Mesendoderm (in vitro differentiated cells): ENCODE measurements at regions not wholly inside any gene's neighbourhood (a gene's known extent, or its start where the extent isn't known, plus 50 kb on each side); places are given as distances from the start of the nearest gene placed in this dataset.

Source experiments
- DNase-seq: peaks from one replicate; pipeline ENCODE4 v3.0.0; 2013
- H2AK5ac ChIP-seq: 2 replicates; pipeline ENCODE4 v1.6.1; 2013; ENCODE audit warnings: low read length, inconsistent platforms
- H2BK120ac ChIP-seq: 2 replicates; pipeline ENCODE4 v1.6.1; 2013; ENCODE audit warnings: low read depth, mild to moderate bottlenecking, low read length, moderate library complexity, mixed read lengths
- H2BK15ac ChIP-seq: replicated peaks from 2 replicates; pipeline ENCODE4 v1.6.1; 2013; ENCODE audit warnings: low read depth, mild to moderate bottlenecking, moderate library complexity
- H2BK5ac ChIP-seq: 2 replicates; pipeline ENCODE4 v1.6.1; 2013; ENCODE audit warnings: low read length, inconsistent platforms
- H3K18ac ChIP-seq: 2 replicates; pipeline ENCODE4 v1.6.1; 2013; ENCODE audit warnings: mild to moderate bottlenecking, low read length, mixed read lengths
- H3K23ac ChIP-seq: one replicate; pipeline ENCODE4 v1.6.1; 2013; ENCODE audit warnings: low read length
- H3K27ac ChIP-seq: 2 replicates; pipeline ENCODE4 v1.5.1; 2013; ENCODE audit warnings: low read depth, mild to moderate bottlenecking, inconsistent platforms, low read length, moderate library complexity
- H3K27me3 ChIP-seq: 2 replicates; pipeline ENCODE4 v1.6.1; 2013; ENCODE audit warnings: low read length, control low read depth, mild to moderate bottlenecking, inconsistent platforms; ENCODE audit not compliant: insufficient read depth, poor library complexity
- H3K36me3 ChIP-seq: 2 replicates; pipeline ENCODE4 v1.6.1; 2013; ENCODE audit warnings: low read length, inconsistent platforms; ENCODE audit not compliant: control insufficient read depth, insufficient read depth
- H3K4ac ChIP-seq: one replicate; pipeline ENCODE4 v1.6.1; 2013; ENCODE audit warnings: low read depth, mild to moderate bottlenecking, low read length, moderate library complexity
- H3K4me1 ChIP-seq: 2 replicates; pipeline ENCODE4 v1.6.1; 2013; ENCODE audit warnings: low read depth, low read length, inconsistent platforms; ENCODE audit not compliant: control insufficient read depth
- H3K4me2 ChIP-seq: 2 replicates; pipeline ENCODE4 v1.6.1; 2013; ENCODE audit warnings: low read length
- H3K4me3 ChIP-seq: 2 replicates; pipeline ENCODE4 v1.5.1; 2013; ENCODE audit warnings: mild to moderate bottlenecking, low read length
- H3K56ac ChIP-seq: one replicate; pipeline ENCODE4 v1.6.1; 2013; ENCODE audit warnings: low read length
- H3K79me1 ChIP-seq: 2 replicates; pipeline ENCODE4 v1.6.1; 2013; ENCODE audit warnings: low read length, inconsistent platforms
- H3K79me2 ChIP-seq: 2 replicates; pipeline ENCODE4 v1.6.1; 2013; ENCODE audit warnings: mild to moderate bottlenecking, low read length; ENCODE audit not compliant: control insufficient read depth, insufficient read depth
- H3K9ac ChIP-seq: 2 replicates; pipeline ENCODE4 v1.6.1; 2013; ENCODE audit warnings: low read length, inconsistent platforms
- H4K5ac ChIP-seq: one replicate; pipeline ENCODE4 v1.6.1; 2013; ENCODE audit warnings: low read length
- H4K8ac ChIP-seq: one replicate; pipeline ENCODE4 v1.6.1; 2013; ENCODE audit warnings: low read depth, mild to moderate bottlenecking, control low read depth, low read length, moderate library complexity
- WGBS: extraction: QIAGEN DNeasy Blood & Tissue Kit; methylation state at CpG from one replicate; pipeline ENCODE4 v1.1.7; 2013; ENCODE audit warnings: low lambda C conversion rate, missing lambda C conversion rate; ENCODE audit not compliant: insufficient coverage; ENCODE audit errors: extremely low coverage; 5-methylcytosine and 5-hydroxymethylcytosine counted together

- Histone ChIP-seq H3K4ac (no peak overlapping the region), H2BK15ac (no peak overlapping the region), H3K36me3 (no peaks in the 10 kb centered on the region), H2BK120ac (no peak overlapping the region), H3K4me2 (no peak overlapping the region), H3K18ac (peak overlapping the region; percentile 45), H3K56ac (no peak overlapping the region), H2BK5ac (no peak overlapping the region), H3K27me3 (no peaks in the 10 kb centered on the region), H4K8ac (no peak overlapping the region), H3K4me3 (no peak overlapping the region), H3K79me2 (no peaks in the 10 kb centered on the region), H3K23ac (no peak overlapping the region), H3K4me1 (no peaks in the 10 kb centered on the region), H4K5ac (no peak overlapping the region), H3K9ac (no peak overlapping the region), H2AK5ac (no peak overlapping the region), H3K79me1 (no peaks in the 10 kb centered on the region), H3K27ac (no peak overlapping the region)
- WGBS, result no CpG with 5 or more reads among the region's 4 CpGs
- no peak for DNase-seq
Observed at GRCh38 chr13:39245688-39246087, 207.4 kb downstream of the NHLRC3 start.

GRCh38 chr13:39249982-39250381 lies 211.7 kb downstream of the NHLRC3 start:
- Histone ChIP-seq H4K8ac (no peak overlapping the region), H3K27me3 (no peaks in the 10 kb centered on the region), H2AK5ac (no peak overlapping the region), H3K36me3 (no peaks in the 10 kb centered on the region), H2BK5ac (no peak overlapping the region), H3K4me1 (no peaks in the 10 kb centered on the region), H3K9ac (no peak overlapping the region), H3K4ac (no peak overlapping the region), H2BK15ac (no peak overlapping the region), H3K23ac (no peak overlapping the region), H3K79me1 (no peaks in the 10 kb centered on the region), H3K56ac (no peak overlapping the region), H3K4me2 (no peak overlapping the region), H3K4me3 (no peak overlapping the region), H3K79me2 (no peaks in the 10 kb centered on the region), H3K18ac (no peak overlapping the region), H4K5ac (no peak overlapping the region), H2BK120ac (no peak overlapping the region), H3K27ac (no peak overlapping the region)
- no CpG with 5 or more reads among the region's 9 CpGs for WGBS
- no peak for DNase-seq

GRCh38 chr13:39250440-39250839 lies 212.2 kb downstream of the NHLRC3 start:
- Histone ChIP-seq H3K4me3 (no peak overlapping the region), H2BK15ac (no peak overlapping the region), H2BK120ac (no peak overlapping the region), H3K4ac (no peak overlapping the region), H2AK5ac (no peak overlapping the region), H3K36me3 (no peaks in the 10 kb centered on the region), H3K79me2 (no peaks in the 10 kb centered on the region), H3K18ac (no peak overlapping the region), H3K4me1 (no peaks in the 10 kb centered on the region), H3K27ac (no peak overlapping the region), H4K8ac (no peak overlapping the region), H3K23ac (no peak overlapping the region), H3K27me3 (no peaks in the 10 kb centered on the region), H2BK5ac (no peak overlapping the region), H3K56ac (no peak overlapping the region), H3K79me1 (no peaks in the 10 kb centered on the region), H3K4me2 (no peak overlapping the region), H4K5ac (no peak overlapping the region), H3K9ac (no peak overlapping the region)
- no CpG with 5 or more reads among the region's 3 CpGs for WGBS
- DNase-seq, result no peak

- no peak overlapping the region for H3K4me2 ChIP-seq
- no CpG with 5 or more reads among the region's 8 CpGs for WGBS
- DNase-seq, result no peak
- no peak overlapping the region for H4K8ac ChIP-seq
- no peak overlapping the region for H3K9ac ChIP-seq
- H3K18ac ChIP-seq, result no peak overlapping the region
- H3K4me3 ChIP-seq, result no peak overlapping the region
- H3K36me3 ChIP-seq, result no peaks in the 10 kb centered on the region
- H3K56ac ChIP-seq, result no peak overlapping the region
- H3K27me3 ChIP-seq, result no peaks in the 10 kb centered on the region
- no peak overlapping the region for H2BK15ac ChIP-seq
- no peak overlapping the region for H3K27ac ChIP-seq
- no peaks in the 10 kb centered on the region for H3K79me2 ChIP-seq
- no peak overlapping the region for H3K4ac ChIP-seq
- H3K79me1 ChIP-seq, result no peaks in the 10 kb centered on the region
- H4K5ac ChIP-seq, result no peak overlapping the region
- no peak overlapping the region for H2BK5ac ChIP-seq
- no peak overlapping the region for H2AK5ac ChIP-seq
- no peaks in the 10 kb centered on the region for H3K4me1 ChIP-seq
- H3K23ac ChIP-seq, result no peak overlapping the region
- H2BK120ac ChIP-seq, result no peak overlapping the region
Observed at GRCh38 chr13:39251340-39251739, 213.1 kb downstream of the NHLRC3 start.

- Histone ChIP-seq H3K4ac (no peak overlapping the region), H2AK5ac (no peak overlapping the region), H4K5ac (no peak overlapping the region), H4K8ac (no peak overlapping the region), H3K36me3 (no peaks in the 10 kb centered on the region), H2BK15ac (no peak overlapping the region), H3K56ac (no peak overlapping the region), H3K4me2 (no peak overlapping the region), H3K9ac (no peak overlapping the region), H3K4me1 (no peaks in the 10 kb centered on the region), H3K27ac (no peak overlapping the region), H3K79me2 (no peaks in the 10 kb centered on the region), H2BK5ac (no peak overlapping the region), H3K23ac (no peak overlapping the region), H3K4me3 (no peak overlapping the region), H2BK120ac (no peak overlapping the region), H3K79me1 (no peaks in the 10 kb centered on the region), H3K27me3 (no peaks in the 10 kb centered on the region), H3K18ac (no peak overlapping the region)
- DNase-seq, result no peak
- no CpG with 5 or more reads among the region's 3 CpGs for WGBS
Observed at GRCh38 chr13:39253774-39254173, 215.5 kb downstream of the NHLRC3 start.

- no CpG with 5 or more reads among the region's 5 CpGs for WGBS
- Histone ChIP-seq H2BK15ac (no peak overlapping the region), H3K4ac (no peak overlapping the region), H3K9ac (no peak overlapping the region), H2AK5ac (no peak overlapping the region), H4K5ac (no peak overlapping the region), H3K18ac (no peak overlapping the region), H3K79me2 (no peaks in the 10 kb centered on the region), H3K79me1 (no peaks in the 10 kb centered on the region), H2BK5ac (no peak overlapping the region), H3K27me3 (no peaks in the 10 kb centered on the region), H4K8ac (no peak overlapping the region), H2BK120ac (no peak overlapping the region), H3K4me2 (no peak overlapping the region), H3K56ac (no peak overlapping the region), H3K4me1 (no peaks in the 10 kb centered on the region), H3K4me3 (no peak overlapping the region), H3K36me3 (no peaks in the 10 kb centered on the region), H3K27ac (no peak overlapping the region), H3K23ac (no peak overlapping the region)
- DNase-seq, result no peak
Observed at GRCh38 chr13:39254601-39255000, 216.3 kb downstream of the NHLRC3 start.
